ENCODE measurements at regions not wholly inside any gene's neighbourhood (a gene's known extent, or its start where the extent isn't known, plus 50 kb on each side); places are given as distances from the start of the nearest gene placed in this dataset.

- no peak for DNase-seq
- Histone ChIP-seq H3K9me3 (no peaks in the 10 kb centered on the region), H3K4me1 (no peaks in the 10 kb centered on the region), H3K27me3 (no peaks in the 10 kb centered on the region), H3K36me3 (no peaks in the 10 kb centered on the region), H3K4me3 (no peak overlapping the region), H3K27ac (no peak overlapping the region)
- no peak for TF ChIP-seq CTCF (IDR thresholded peaks at IDR 0.05)
- WGBS, 2 donors: 56 to 70% methylated on average over 2 of the region's 2 CpGs
- intact Hi-C loops (cut with DNase I): no loop called here
- no peak for ATAC-seq
Measured at GRCh38 chr5:103889500-103890209, 327.1 kb upstream of the NUDT12 start.

GRCh38 chr5:103886826-103887225 is 324.2 kb upstream of the NUDT12 start:
- no peaks in the 10 kb centered on the region for H3K9me3 ChIP-seq
- ATAC-seq: no peak
- WGBS, 2 donors: 53 to 67% methylated on average over 3 of the region's 3 CpGs
- no peaks in the 10 kb centered on the region for H3K36me3 ChIP-seq
- H3K4me1 ChIP-seq: no peaks in the 10 kb centered on the region
- no peak for DNase-seq
- TF ChIP-seq CTCF (IDR thresholded peaks at IDR 0.05): no peak
- no peaks in the 10 kb centered on the region for H3K27me3 ChIP-seq
- no peak overlapping the region for H3K4me3 ChIP-seq
- H3K27ac ChIP-seq: no peak overlapping the region
- intact Hi-C loops (cut with DNase I): no loop called here

GRCh38 chr5:103883143-103883542 is 320.6 kb upstream of the NUDT12 start:
- ATAC-seq: no peak
- Histone ChIP-seq H3K4me3 (no peak overlapping the region), H3K9me3 (peaks cover 0 to 3% (median 0%) of the 10 kb centered on the region in 11 donors), H3K27ac (no peak overlapping the region), H3K4me1 (no peaks in the 10 kb centered on the region), H3K36me3 (no peaks in the 10 kb centered on the region), H3K27me3 (no peaks in the 10 kb centered on the region)
- WGBS, 2 donors: 69 to 90% methylated on average over 1 of the region's 1 CpG
- no peak for TF ChIP-seq CTCF (IDR thresholded peaks at IDR 0.05)
- no peak for DNase-seq
- intact Hi-C loops (cut with DNase I): no loop called here

GRCh38 chr5:103881560-103881959 is 319.0 kb upstream of the NUDT12 start:
- TF ChIP-seq CTCF (IDR thresholded peaks at IDR 0.05): no peak
- intact Hi-C loops (cut with DNase I): no loop called here
- no peak overlapping the region for H3K27ac ChIP-seq
- no peak for ATAC-seq
- H3K36me3 ChIP-seq: no peaks in the 10 kb centered on the region
- no peak for DNase-seq
- H3K27me3 ChIP-seq: no peaks in the 10 kb centered on the region
- 87 to 95% methylated on average over 1 of the region's 1 CpG for WGBS, 2 donors
- no peaks in the 10 kb centered on the region for H3K4me1 ChIP-seq
- H3K4me3 ChIP-seq: no peak overlapping the region
- H3K9me3 ChIP-seq: peaks cover 0 to 8% (median 0%) of the 10 kb centered on the region in 11 donors
